Activated effector memory CD4-positive, alpha-beta T cell treated with Interleukin-2 at 50 U/mL for 16 hours (primary cell): ENCODE measurements at regions not wholly inside any gene's neighbourhood (a gene's known extent, or its start where the extent isn't known, plus 50 kb on each side); places are given as distances from the start of the nearest gene placed in this dataset.
"Not testable (repeated sequence)": the region's sequence is repeated elsewhere in the genome, so short reads cannot be mapped to it uniquely, and the experiment has no call there.

Source experiments
- DNase-seq: peaks from one replicate; pipeline ENCODE4 v3.0.0-alpha.2; 2020

DNA sequence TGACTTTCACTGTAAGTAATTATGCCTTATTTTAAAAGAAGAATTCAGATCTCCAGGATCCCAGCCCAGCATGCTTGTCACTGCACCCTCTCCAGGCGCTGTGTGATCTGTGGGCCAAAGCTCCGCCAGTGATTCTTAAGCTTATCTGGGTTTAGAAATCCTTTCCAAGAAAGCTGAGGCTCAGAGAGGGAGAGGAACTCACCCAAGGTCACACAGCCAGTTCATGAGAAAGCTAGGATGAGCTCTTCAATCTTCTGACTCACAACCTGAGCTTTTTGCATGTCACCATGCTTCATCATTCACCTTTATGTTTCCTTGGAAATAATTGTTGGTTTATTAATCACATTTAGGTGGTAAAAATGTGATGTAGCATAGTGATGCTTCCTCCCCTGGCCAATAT lies 136.6 kb upstream of the HAND1 start:
- no peak for DNase-seq

DNA sequence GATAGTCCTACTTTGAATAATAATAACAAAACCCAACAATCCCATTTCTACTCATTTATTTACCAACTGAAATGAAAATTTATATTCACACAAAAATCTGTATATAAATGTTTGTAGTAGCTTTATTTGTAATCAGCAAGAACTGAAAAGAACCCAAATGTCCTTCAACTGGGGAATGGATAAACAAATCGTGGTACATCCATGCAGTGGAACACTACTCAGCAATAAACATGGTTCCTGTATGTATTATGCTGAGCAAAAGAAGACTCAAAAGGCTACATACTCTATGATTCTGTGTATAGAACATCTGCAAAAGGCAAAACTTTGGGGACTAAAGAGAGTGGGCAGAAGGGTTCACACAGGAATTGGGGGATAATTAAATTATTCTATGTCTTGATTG lies 136.1 kb upstream of the HAND1 start:
- DNase-seq = no peak

DNA sequence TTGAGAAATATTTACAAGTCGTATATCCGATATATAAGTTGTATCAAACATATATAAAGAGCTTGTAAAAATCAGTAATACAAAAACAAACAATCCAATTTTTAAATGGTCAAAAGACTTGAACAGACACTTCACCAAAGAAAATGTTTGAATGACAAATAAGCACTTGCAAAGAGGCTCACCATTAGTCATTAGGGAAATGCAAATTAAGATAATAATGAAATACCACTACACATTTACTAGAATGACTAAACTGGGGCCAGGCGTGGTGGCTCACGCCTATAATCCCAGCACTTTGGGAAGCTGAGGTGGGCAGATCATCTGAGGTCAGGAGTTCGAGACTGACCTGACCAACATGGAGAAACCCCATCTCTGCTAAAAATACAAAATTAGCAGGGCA lies 134.6 kb upstream of the HAND1 start:
- DNase-seq = no peak

DNA sequence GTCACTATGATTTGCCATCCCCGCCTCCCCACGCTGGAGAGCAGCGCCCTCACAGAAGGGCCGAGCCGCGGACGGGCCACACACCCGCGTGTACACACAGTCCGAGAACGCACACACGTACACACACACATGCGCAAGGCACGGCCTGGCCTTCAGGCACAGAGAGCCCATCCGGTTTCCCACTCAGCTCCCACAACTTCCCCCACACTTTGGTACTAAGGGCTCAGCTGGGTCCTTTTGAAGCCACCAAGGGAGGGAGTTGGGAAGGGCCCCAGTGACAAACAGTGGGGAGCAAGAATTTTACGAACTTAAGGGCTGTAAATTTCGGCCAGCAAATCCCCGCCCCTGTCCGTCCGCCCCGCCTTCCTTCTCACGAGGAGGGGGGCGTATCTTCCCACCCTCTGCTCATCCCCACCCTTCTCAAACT lies 133.3 kb upstream of the HAND1 start:
- DNase-seq = no peak

DNA sequence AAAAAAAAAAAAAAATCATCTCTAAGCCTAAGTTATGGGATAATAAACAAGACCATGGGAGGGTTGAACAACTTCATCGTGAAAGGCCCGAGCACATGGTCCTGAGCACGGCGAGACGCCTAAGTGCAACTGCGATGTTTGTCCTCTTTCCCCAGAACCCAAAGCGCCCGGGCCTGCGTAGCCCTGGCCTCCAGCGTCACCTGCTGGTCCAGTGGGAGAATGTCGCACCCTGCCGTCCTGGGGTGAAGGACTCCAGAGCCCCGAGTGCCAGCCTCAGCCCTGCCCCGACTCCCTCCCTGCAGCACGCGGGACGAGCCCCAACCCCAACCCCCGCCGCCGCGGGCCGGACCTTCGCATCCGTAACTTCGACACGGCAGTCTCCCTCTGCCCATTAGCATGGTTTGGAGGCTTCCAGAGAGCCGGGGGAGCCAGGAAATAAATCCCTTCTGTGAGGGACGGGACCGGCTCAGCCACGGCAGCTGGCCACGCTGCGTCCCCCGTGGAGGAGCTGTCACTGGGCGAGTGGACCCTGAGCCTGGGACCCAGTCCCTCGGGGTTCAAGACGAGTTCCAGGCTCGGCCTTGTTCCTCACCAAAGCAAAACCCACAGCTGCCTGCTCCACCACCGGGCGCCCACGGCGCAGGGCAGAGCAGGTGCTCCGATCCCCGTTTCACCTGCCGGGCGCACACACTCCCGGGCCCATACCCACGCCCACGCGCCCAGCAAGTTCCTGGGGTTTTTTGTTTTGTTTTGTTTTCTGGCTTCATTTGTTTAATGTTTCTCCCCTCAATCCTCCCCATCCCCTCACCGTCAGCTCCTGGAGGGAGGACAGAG lies 132.5 kb upstream of the HAND1 start:
- DNase-seq = peak; percentile 5

DNA sequence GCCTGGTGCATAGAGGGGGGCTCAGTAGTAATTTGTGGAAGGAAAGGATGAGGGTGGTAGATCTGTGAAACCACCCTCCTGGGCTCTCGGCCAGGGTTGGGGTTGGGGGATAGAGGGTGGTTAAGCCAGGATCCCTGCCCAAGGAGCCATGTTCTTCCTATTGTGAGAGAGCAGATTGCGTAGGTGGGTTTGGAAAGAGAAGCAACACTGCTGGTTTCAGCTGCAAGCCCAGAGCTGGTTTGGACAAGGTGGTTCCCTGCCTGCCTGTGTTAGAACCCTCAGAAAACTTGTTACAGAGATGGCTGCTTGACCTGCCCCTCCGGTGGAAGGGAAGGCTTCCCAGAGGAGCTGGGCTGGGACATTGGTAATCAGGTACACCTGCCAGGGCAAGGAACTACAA lies 131.2 kb upstream of the HAND1 start:
- no peak for DNase-seq

DNA sequence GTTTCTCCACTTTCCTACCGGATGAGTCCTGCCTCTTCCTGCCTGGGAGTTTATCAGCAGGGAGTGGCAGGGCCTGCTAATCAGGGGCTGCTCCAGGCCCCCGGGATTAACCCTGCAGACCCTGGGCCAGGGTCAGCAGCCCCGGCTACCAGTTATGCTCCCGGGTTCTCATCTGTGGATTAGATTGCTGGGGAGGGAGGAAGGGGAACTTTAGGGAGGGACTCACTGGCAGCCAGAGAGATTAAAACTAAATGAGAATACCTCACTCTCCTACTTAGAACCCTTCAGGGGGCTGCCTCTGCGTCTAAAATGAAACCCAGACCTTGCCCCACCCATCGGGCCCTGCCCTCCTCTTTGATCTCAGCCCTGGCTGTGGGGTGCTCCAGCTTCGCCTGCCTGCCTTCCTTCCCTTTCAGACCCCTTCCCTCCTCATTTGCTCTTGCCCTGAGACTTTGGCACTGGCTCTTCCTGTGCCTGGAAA lies 130.5 kb upstream of the HAND1 start:
- no peak for DNase-seq

DNA sequence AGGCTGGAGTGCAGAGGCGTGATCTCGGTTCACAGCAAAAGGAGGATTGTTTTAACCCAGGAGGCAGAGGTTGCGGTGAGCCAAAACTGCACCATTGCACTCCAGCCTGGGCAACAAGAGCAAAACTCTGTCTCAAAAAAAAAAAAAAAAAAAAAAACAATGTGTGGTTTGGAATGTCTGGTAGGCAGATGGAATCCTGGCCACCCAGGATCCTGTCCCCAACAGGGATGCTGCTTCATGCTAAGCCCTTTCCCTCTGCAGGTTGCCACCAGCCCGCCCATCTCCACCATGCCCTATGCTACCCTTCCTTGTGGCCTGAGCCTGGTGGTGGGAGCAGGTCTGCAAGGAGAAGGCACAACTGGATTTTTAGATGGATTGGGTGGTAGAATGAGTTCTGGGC lies 129.7 kb upstream of the HAND1 start:
- DNase-seq = no peak

DNA sequence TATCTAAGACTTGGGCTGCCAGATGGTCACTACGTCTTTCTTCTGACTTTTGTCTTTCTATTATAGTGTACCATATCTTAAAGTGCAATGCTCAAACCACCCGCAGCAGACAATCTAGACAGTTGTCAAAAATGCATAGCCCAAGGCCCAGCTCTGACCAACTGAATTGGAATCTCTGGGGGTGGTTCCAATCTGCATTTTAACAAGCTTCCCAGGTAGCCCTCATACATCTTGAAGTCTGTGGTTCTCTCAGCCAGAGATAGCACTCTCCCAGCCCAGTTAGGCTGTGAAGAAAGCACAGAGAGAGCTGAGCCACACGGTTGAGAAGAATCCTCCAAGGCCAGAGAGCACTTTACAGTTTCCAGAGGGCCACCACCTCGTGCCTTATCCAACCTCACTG lies 128.2 kb upstream of the HAND1 start:
- DNase-seq = no peak

DNA sequence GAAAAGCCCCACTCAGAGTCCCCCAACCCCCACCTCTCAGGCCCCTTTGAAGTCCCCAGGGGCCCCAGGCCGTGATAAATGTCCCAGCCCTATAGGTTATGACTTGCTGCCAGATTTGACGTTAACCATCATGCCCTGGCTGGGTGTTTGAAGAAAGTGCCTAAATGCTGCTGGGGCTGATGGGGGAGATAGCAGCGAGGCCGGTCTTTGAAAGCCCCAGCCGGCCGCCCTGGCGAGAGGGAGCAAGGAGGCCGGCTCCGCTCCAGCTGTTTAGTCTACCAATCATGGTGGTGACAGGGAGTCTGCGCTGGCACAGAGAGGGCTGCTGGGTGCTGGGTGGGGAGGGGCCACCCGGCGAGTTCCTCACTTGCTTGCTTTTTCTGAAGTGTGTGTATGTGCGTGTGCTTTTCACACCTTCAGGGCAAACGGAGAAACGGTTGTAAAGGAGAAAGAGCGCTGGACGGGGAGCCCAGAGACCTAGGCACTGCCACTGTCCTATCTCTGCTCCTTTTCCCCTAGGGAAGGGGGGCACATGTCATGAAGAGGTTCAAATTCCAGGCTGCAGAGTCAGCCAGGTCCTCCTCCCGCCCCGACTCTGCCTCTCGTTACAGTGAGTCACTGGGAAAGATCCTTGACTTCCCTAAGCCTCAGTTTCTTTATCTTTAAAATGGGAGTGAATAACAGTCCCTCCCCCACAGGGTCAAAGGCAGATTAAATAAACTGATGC lies 126.1 kb upstream of the HAND1 start:
- DNase-seq = no peak

DNA sequence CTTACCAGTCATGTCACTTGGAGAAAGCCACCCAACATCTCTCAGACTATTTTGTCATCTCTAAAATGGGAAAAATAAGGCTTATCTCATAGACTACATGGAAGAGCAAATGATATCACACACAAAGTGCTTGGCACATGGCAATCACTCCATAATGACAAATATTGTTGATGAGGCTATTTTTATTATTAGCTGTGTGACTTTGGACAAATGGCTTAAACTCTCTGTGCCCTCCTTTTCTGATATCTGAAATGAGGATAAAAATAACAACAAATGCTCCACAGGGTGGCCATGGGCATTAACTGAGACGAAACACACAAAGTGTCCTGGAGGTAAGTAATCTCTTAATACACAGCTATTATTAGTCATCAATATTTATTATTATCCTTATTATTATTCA lies 125.5 kb upstream of the HAND1 start:
- DNase-seq = no peak

DNA sequence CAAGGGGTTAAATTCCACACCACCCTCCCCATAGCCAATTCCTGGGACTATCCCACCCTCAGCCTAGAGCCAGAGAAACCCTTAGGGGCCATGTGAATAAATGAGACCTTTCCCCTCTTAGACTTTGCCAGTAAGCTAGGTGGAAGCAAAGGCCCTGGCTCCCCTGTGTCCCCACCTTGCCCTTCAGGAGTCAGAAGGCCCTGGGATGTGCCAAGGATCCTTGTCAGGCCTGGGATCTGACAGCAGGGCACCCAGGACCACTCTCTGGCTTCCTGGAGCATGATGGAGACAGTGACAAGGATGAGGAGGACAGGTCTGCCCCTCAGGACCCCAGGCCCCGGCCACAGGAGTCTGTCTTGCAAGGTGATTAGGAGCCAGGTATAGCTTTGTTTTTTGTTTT lies 125.0 kb upstream of the HAND1 start:
- DNase-seq = no peak

DNA sequence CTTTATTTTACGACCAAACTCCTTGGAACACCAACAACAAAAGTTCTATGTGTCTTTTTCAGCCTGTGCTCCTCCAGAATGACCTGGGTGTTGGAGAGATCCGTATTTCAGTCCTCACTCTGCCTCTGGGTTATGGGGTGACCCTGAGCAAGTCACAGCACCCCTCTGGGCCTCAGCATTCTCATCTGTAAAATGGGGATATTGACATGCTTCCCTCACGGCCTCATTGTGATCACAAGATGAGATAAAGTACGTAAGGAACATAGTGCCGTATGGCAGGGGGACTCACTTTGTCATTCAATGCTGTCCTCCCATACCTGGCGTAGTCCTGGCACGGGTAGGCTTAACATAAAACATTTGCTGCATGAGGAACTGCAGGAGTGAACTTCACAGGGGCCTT lies 123.0 kb upstream of the HAND1 start:
- DNase-seq = no peak

DNA sequence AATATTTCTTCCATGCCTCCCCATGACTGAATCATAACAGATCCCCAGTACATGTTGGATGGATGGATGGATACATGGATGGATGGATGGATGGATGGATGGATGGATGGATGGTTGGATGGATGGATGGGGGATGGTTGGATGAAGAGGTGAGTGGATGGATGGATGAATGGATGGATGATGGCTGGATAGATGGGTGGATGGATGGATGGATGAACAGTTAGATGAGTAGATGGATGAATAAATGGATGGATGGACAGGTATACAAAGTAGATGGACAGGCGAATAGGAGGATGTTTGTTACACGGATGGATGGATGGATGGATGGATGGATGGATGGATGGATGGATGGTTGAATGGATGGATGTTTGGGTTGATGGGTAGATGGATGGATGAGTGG lies 120.0 kb upstream of the HAND1 start:
- no peak for DNase-seq

DNA sequence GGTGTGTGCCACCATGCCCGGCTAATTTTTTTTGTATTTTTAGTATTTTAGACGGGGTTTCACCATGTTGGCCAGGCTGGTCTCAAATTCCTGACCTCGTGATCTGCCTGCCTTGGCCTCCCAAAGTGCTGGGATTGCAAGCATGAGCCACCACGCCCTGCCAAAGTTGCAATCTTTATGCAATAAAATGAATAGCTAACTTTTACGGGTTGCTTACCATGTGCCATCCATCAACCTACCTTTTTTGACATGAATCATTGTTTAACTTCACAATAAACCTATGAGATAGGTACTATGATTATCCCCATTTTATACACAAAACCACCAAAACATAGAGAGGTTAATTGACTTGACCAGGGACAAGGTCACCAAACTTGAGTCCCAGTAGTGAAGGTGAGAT lies 118.8 kb upstream of the HAND1 start:
- not testable (repeated sequence) for DNase-seq

DNA sequence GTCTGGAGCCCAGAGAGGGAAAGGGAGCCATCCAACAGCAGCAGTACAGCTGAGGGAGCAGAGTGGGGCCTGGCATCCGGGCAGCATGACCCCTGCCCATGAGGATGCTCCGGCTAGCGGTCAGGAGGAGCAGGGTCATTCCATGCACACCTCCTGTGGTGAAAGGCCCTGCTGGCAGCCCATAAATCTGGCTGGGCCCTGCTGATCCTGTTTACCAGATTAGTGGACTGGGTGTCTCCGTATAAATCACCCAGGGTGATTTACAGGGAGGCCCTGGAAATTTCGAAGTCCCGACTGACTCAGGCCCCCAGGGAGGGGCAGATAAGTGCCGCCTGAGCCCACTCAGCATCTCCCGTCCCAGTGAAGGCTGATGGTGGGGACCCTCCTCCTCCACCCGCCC lies 117.6 kb upstream of the HAND1 start:
- no peak for DNase-seq

DNA sequence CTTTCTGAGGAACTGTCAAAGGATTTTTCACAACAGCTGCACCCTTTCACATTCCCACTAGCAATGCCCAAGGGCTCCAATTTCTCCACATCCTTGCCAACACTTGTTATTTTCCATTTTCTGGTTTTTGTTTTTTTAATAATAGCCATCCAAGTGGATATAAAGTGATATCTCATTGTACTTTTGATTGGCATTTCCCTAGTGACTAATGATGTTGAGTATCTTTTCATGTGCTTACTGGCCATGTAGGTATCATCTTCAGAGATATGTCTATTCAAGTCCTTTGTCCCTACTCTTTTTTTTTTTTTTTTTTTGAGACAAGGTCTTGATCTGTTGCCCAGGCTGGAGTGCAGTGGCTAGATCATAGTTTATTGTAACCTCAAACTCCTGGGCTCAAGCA lies 115.8 kb upstream of the HAND1 start:
- no peak for DNase-seq

DNA sequence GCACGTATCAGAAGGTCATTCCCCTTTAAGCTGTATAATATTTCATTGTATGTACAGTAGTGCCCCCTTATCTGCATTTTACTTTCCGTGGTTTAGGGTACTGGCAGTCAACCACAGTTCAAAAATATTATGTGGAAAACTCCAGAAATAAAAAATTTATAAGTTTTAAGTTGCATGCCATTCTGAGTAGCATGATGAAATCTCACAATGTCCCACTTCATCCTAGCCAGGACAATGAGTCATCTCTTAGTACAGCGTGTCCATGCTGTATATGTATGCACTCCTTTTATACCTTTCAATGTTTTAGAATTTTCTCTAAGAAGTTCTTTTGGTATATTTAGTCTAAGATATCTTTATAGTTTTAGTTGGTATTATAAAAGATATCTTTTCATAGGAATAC lies 115.0 kb upstream of the HAND1 start:
- no peak for DNase-seq

DNA sequence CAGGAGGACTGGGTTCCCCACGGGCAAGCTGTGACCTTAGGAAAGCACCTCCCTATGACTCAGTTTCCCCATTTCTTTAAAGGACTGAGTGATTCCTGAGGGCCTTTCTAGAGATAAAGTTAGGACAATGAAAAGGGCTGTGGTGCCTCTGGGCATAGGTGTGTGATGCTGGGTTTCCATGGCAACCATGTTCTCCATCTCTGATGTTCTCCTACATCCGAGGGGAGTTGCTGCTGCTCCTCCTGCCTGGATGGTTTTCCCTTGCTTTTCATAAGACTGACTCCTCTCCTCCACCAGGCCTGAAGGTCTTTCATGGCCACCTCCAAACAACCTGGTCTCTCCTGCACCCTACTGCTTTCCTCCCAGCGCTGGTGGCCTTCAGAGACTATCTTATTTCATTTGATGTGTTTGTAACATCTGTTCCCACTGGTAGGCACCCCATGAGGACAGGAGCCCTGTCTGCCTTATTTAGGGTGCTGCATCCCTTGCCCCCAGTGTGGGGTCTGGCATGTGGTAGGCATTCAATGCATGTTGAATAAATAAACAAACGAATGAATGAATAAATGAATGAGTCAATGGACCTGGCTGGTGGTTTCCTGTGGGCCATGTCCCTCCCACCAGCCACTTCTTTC lies 112.2 kb upstream of the HAND1 start:
- no peak for DNase-seq

DNA sequence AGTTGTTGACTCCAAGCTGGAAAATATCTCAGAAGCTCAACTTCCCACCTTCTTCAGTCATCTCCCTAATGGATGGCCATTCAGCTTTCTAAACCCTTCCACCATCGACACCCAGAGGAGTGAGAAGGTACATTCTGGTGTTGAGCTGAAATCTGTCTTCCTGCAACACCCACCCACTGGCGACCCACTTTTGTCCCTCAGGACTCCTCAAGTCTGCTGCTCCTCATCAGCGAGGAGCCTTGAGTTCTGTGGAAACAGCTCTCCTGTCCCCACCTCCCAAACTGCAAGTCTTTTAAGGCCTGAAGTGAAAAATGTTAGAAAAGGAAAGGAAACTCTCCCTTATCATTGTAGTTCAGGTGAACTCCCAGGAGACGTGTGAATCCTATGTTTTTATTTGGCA lies 111.5 kb upstream of the HAND1 start:
- DNase-seq = no peak

DNA sequence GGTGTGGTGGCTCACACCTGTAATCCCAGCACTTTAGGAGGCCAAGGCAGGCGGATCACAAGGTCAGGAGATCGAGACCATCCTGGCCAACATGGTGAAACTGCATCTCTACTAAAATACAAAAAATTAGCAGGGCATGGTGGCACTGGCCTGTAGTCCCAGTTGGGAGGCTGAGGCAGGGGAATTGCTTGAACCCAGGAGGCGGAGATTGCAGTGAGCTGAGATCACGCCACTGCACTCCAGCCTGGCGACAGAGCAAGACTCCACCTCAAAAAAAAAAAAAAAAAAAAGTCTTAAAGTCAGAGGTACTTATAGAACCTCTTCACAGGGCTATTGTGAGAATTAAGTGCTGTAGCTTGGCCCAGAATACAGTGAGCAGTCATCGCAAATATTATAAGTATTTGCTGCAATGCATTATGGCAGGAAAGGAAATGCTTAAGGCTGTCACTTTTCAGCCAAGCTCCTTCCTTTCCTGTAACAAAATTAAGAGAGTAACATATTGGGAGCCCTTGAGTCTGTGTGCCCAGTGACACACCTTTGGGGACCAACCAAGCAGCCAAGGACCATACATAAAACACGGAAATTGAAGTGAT lies 110.9 kb upstream of the HAND1 start:
- not testable (repeated sequence) for DNase-seq

DNA sequence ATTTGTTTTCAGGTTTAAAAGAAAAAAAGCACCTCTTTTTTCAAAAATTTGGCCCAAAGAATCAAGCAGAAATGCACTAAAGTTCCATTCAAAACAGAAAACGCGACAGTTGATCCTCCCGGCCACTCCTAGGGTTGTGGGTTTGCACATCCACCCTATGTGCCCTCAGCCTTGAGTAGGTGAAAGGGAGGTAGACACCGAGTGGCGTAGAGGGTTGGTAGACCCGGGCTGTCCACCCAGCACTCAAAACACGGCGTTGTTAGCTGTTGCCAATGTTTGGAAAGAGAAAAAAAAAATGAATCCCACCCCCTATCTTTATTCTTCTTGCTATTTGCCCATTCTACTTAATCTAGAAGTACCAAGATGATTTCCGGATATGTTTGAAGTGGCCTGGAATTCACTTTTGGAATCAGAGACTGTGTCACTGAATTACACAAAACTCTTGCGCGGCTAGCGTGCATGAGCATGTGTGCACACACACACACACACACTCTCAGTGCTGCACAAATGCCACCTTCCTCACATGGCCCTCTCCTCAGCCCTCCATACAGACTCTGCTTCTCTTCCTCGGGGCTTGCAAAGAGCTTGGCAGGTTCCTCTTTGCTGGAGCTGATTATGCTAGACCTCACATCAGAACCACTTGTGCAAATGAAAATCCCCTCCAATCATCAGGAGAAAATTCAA lies 110.2 kb upstream of the HAND1 start:
- DNase-seq = no peak
